ENCODE measurements at regions not wholly inside any gene's neighbourhood (a gene's known extent, or its start where the extent isn't known, plus 50 kb on each side); places are given as distances from the start of the nearest gene placed in this dataset.

- DNase-seq (ENCODE audit: low read depth, low spot score) (no peak), FAIRE-seq (no peak), ATAC-seq (no peak)
- BruUV-seq (replicated peaks), result no TSS peak
- no peak overlapping the region for H3K4me3 ChIP-seq
- H4K20me1 ChIP-seq (ENCODE audit: control insufficient read depth, insufficient read depth), result no peaks in the 10 kb centered on the region
- peaks cover 2% of the 10 kb centered on the region; the same call in 2 of the 3 replicates for H3K9me3 ChIP-seq (replicated peaks; ENCODE audit: control insufficient read depth, insufficient read depth, low read length)
- ChIA-PET SMC1A (ENCODE audit: uncharacterized antibody, unreplicated experiment) (interaction anchor here (0.6 to 7.9 kb wide), 11 partner anchors 28 to 668 kb away, joined by 3 to 48 read pairs (median 4); no protein-coding TSS in a partner anchor), RAD21 (ENCODE audit: unreplicated experiment) (interaction anchor here (1.1 to 1.5 kb wide), 2 partner anchors 659 to 1098 kb away, joined by 3 read pairs; no protein-coding TSS in a partner anchor), POLR2A (interaction anchor here (0.7 to 1.2 kb wide), 2 partner anchors 139 to 160 kb away, joined by 3 to 5 read pairs; no protein-coding TSS in a partner anchor), CTCF (interaction anchor here (1.0 to 1.1 kb wide), 2 partner anchors 380 to 560 kb away, joined by 3 read pairs; no protein-coding TSS in a partner anchor)
- no peak overlapping the region for H3K4me2 ChIP-seq (ENCODE audit: control insufficient read depth, insufficient read depth)
- no peaks in the 10 kb centered on the region for H3K79me2 ChIP-seq (ENCODE audit: control insufficient read depth, insufficient read depth, low read length)
- in situ Hi-C loops (cut with MboI) (no loop called here), intact Hi-C loops (cut with micrococcal nuclease; ENCODE audit: unreplicated experiment) (loop anchor here (5.0 to 10.0 kb wide), 5 partner anchors 49 to 786 kb away; partner anchors contain the start of gene AKIRIN2)
- no peak overlapping the region for H2AFZ ChIP-seq (ENCODE audit: control insufficient read depth, low read depth, low read length)
- H3K36me3 ChIP-seq (ENCODE audit: control insufficient read depth in 2 of 2, insufficient read depth in 2 of 2, low read length in 1 of 2), result no peaks in the 10 kb centered on the region
- H3K9ac ChIP-seq (ENCODE audit: control insufficient read depth, insufficient read depth, low read length), result no peak overlapping the region
- H3K27me3 ChIP-seq (replicated peaks in 1 of 2; ENCODE audit: control insufficient read depth in 2 of 2, insufficient read depth in 2 of 2, low read length in 1 of 2), result no peaks in the 10 kb centered on the region
- H3K27ac ChIP-seq (ENCODE audit: control insufficient read depth, insufficient read depth), result no peak overlapping the region
- TF ChIP-seq SIX5 (IDR thresholded peaks at IDR 0.05; ENCODE audit: low read depth, low read length, severe bottlenecking), result no peak
- TF ChIP-seq PRDM15 (CRISPR knock-in tag; IDR thresholded peaks at IDR 0.05), result no peak
- no peak for TF ChIP-seq ZZZ3 (IDR thresholded peaks at IDR 0.05; ENCODE audit: control insufficient read depth, insufficient read length, low read depth)
- no peak for TF ChIP-seq E4F1 (IDR thresholded peaks at IDR 0.05; ENCODE audit: borderline replicate concordance, partially characterized antibody)
- no peak for TF ChIP-seq EGR1 (IDR thresholded peaks at IDR 0.05; ENCODE audit: borderline replicate concordance in 1 of 2, low read depth in 2 of 2, low read length in 2 of 2)
- no peak for TF ChIP-seq RAD51 (IDR thresholded peaks at IDR 0.05)
- TF ChIP-seq RFX5 (IDR thresholded peaks at IDR 0.05; ENCODE audit: low read depth, low read length), result no peak
- TF ChIP-seq SMC3 (IDR thresholded peaks at IDR 0.05; ENCODE audit: borderline replicate concordance, low read length), result no peak
- no peak for TF ChIP-seq IRF4 (IDR thresholded peaks at IDR 0.05; ENCODE audit: low read depth, low read length)
- TF ChIP-seq HDAC2 (IDR thresholded peaks at IDR 0.05), result no peak
- TF ChIP-seq PAX5 (IDR thresholded peaks at IDR 0.05; ENCODE audit: borderline replicate concordance, low read depth, low read length), result no peak
- TF ChIP-seq E2F8 (IDR thresholded peaks at IDR 0.05; ENCODE audit: low read depth, partially characterized antibody), result no peak
- TF ChIP-seq GATAD2B (conservative IDR thresholded peaks at IDR 0.05; ENCODE audit: low read depth), result no peak
- no peak for TF ChIP-seq BACH1 (IDR thresholded peaks at IDR 0.05; ENCODE audit: borderline replicate concordance)
- no peak for TF ChIP-seq FOXM1 (IDR thresholded peaks at IDR 0.05; ENCODE audit: low read depth, low read length)
- no peak for TF ChIP-seq JUNB (IDR thresholded peaks at IDR 0.05)
- H3K4me1 ChIP-seq (ENCODE audit: control insufficient read depth, insufficient read depth, low read length), result peaks cover 16% of the 10 kb centered on the region
- 70% methylated on average over 2 of the region's 2 CpGs for WGBS (ENCODE audit: insufficient coverage, insufficient replicate concordance, low lambda C conversion rate, missing lambda C conversion rate)
These were observed 324.7 kb upstream of the CNR1 start for GRCh38 chr6:88490908-88491264.
